H4 (cell line): ENCODE measurements at regions not wholly inside any gene's neighbourhood (a gene's known extent, or its start where the extent isn't known, plus 50 kb on each side); places are given as distances from the start of the nearest gene placed in this dataset.
A peak's percentile ranks its signal among the peaks of the same experiment; 100 is the strongest.

ENCODE experiments used
- DNase-seq: peaks from one replicate; pipeline ENCODE4 v3.0.0-alpha.2; 2015; ENCODE audit warnings: low spot score

DNA sequence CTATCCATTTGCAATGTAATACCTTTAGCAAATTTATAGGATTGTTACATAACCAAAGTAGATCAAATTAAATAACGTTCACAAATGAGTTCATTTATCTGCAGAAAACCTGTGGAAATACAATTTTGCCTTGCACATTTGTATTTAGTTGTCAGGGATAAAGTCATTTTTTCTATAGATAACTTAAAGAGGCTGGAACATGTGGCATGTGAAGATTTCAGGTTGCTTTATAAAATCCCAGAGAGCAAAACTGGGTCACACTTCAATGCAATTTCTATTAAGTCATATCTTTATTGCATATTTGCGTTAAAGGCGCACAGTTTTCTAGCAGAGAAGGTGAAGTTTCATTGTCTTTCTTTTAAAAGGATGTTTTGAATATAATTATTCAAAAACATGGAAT lies 342.4 kb downstream of the USP25 start:
- DNase-seq = no peak

DNA sequence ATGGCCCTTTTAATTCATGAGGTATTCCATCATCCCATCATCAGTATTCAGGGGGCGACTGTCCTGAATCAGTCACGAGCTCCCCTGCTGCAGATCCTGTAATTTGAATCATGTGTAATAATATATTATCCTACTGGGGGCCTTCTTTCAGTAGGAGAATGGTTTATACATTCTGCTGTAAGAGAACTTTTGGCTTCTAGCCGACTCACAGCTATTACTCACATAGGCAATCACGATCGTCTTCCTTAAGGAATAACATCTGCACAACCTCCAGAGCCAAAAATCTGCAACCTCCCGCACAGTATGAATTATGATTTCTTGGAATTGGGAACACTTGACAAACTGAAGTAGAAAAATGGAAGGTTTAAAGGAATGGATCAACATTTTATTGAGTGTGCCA lies 343.0 kb downstream of the USP25 start:
- peak; percentile 29 for DNase-seq

GRCh38 chr21:16073586-16073985 lies 343.8 kb downstream of the USP25 start:
- no peak for DNase-seq

GRCh38 chr21:16074950-16075489 lies 345.2 kb downstream of the USP25 start:
- no peak for DNase-seq

GRCh38 chr21:16075649-16076282 lies 346.0 kb downstream of the USP25 start:
- no peak for DNase-seq

DNA sequence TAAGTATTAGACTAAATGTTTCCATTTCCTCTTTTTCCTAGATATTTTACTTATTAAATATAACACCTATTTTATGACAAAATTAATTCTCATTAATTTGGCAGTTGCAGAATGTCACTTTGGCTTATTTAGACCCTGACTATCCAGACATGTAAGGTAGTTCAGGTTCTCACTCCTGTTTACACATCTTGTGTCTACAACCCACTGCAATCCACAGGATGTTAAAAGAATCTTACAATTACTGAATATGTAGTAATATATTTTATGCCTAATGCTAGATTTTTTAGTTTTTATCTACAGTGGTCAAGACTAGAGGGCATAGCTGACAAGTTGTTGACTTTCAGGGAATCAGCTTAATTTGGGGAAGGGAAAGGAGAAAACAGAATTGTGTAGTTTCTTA lies 346.7 kb downstream of the USP25 start:
- DNase-seq = no peak

DNA sequence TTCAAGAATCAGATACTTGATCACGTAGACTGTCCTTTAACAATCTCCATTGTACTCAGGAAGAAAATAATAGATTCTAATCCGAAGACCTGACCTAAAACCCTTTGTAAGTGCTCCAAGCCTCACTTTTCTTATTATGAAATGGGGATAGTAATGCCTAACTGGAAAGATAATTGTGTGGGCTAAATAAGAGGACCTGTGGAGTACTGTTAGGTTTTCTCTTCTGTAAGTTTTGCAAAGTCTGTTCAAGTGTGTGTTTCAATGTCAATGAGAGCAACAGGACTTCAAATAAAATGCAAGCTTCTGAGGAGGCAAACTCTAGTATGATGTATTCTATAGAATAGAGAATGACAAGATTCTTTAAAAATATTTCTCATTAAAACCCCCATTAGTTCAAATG lies 348.6 kb downstream of the USP25 start:
- DNase-seq = no peak

- peak; percentile 23 for DNase-seq
These were observed 350.0 kb downstream of the USP25 start for GRCh38 chr21:16079830-16080229.

GRCh38 chr21:16081304-16081703 lies 351.5 kb downstream of the USP25 start:
- no peak for DNase-seq

DNA sequence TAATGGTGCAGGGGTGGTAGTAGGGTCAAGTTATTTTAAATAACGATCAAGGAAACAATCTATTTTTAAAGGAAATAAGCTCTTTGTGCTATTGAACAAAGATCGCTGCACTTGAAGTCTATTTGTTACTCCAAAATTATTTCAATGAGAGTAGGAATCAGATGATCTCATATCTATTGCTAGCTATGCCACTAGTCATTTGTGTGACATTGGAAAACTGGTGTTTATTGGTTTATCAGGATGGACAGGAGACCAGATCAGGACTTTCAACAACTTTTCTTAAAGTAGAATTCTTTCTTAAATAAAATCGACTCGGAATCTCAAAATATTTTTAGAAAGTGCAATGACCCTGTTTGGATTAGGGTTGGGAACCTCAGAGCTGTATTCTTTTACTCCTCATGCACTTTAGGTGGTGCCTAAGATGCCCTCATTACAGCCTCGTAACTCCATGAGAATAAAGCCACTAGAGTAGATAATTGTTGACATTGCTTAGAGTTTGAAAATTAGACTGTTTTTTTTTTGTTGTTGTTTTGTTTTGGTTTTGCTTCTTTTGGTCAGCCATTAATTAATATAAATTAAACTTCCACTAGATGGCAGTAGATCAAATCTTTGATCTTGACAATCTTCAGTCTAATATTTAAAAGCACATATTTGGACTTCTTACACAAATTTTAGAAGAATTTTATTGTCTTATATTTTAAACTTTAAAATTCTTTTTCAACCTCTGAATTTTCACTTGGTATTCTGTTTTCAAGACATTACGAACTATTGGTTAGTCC lies 352.4 kb downstream of the USP25 start:
- DNase-seq = peak; percentile 32

- peak; percentile 86 for DNase-seq
These were observed 355.1 kb downstream of the USP25 start for GRCh38 chr21:16084776-16085364.

DNA sequence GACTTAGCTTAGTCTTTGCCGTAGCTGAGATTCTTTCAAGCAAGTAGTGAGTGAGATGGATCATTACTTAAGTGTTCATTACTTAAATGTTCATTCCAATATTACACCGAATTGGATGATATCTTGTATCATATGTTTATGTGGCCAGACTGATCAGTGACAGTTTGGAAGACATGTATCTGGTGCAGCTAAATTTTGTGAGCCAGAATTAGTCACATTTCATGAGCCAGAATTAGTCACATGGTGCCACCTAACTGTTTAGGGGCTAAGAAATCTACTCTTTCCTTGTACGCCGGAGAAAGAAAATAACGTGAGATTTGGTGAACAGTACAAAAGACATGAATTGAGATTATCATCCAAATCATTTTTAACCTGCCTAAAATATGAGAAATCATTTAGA lies 355.6 kb downstream of the USP25 start:
- no peak for DNase-seq

DNA sequence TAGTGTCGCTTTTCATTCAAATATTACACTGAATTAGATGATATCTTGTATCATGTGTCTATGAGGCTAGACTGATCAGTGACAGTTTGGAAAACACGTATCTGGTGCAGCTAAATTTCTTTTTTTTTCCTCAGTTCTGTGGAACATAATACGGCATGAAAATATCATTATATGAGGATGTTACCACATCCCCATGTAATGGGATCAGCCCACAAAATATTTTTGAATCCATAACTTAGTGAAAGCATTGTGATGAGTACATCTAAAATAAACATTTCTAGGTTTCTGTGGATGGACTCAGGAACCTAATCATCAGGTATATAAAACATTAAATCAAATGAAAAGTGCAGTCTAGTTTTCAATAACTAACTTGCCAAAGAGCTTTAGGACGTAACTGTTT lies 356.3 kb downstream of the USP25 start:
- no peak for DNase-seq

GRCh38 chr21:16086936-16087335 lies 357.2 kb downstream of the USP25 start:
- DNase-seq = no peak

DNA sequence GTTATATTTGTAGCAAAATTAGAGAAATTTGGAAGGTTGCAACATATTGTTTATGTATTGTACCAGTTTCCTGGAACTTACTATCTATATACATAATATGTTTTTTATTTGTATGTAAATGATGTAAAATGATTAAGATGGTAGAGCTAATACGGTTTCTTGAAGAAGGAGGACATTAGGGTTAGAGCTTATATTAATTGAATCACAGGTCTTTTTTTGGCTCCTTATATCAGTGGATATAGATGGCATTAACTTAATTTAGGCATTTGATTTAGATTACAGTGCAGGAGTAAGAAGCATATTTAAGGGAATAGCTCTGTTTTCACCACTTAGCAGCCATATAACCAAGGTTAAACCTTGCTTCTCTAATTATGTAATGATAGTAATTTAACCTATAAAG lies 357.7 kb downstream of the USP25 start:
- DNase-seq = no peak

DNA sequence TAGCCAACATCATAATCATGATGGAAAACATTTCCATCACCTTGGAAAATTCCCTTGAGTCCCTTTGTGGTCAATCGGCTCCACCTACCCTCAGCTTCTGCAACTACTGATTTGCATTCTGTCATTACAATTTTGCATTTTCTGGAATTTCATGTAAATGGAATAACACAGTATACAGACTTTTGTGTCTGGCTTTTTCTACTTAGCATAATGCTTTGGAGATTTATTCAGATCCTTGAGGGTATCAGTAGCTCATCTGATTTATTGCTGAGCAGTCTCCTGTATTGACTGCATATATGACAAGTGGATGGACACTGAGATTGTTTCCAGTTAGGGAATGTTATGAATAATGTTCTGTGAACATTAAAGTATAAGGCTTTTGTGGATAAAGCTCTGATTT lies 358.3 kb downstream of the USP25 start:
- no peak for DNase-seq

DNA sequence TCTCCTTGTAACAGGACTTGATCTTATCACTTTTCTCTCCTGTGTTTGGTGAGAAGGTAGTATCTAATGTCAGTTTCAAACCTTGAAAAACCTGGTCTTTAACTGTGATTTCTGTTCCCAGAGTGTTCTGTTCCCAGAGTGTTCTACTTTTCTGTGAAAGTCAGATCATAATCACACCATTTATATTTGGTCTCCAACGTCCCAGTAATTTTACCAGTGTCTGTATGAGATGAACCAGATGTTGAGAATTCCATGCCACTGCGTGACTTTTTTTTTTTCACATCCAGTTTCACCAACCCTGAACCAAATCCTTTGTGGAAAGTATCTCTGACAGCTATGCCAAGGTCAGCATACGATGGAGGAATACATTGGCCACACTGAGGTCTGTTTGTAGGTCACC lies 365.2 kb downstream of the USP25 start:
- no peak for DNase-seq

- DNase-seq = no peak
These were observed 367.2 kb downstream of the USP25 start for GRCh38 chr21:16096988-16097387.

- DNase-seq = no peak
These were observed 372.3 kb downstream of the USP25 start for GRCh38 chr21:16102113-16102512.

DNA sequence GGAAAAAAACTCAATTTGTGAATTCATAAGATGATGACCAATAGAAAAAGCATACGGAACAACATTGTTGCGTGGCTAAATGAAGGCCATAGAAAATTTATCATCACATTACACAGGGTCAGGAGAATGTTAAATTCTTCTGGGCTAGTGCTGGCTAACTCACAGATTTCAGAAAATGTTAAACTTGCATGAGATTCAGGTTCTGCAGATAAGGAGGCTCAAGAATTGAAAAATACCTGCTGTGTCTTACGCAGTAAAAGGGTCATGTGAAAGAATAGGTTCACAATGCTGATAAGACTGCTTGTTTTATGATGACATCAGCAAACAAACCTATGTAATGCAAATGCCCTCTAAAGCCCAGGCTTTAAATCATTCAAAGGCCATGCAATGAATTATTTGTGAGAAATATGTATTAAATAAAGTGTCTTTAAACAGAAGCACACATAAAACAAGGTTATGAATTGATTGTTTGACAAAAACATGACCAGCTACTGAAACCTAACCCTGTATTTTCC lies 378.8 kb downstream of the USP25 start:
- DNase-seq = no peak

GRCh38 chr21:16113052-16113715 lies 383.4 kb downstream of the USP25 start:
- no peak for DNase-seq

DNA sequence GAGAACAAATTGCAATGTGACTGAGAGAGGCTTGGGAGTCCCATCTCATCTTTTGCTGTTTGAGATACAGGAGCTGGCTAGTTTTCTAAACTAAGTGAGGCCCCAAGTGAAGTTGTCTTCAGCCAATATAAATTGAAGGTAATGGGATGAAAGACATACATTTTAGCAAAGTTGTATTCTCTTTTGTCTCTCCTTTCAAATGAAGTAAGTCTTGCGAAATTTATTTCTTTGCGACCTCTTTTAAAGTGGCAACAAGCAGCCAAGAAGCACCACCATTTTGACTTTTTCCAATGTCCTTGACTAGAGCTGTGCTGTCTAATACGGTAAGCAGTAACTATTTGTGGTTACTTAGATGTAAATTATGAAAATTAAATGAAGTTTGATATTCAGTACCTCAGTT lies 385.7 kb downstream of the USP25 start:
- DNase-seq = no peak
